Thoracic aorta (tissue), 2 donors: ENCODE measurements at regions not wholly inside any gene's neighbourhood (a gene's known extent, or its start where the extent isn't known, plus 50 kb on each side); places are given as distances from the start of the nearest gene placed in this dataset.
A peak's percentile ranks its signal among the peaks of the same experiment; 100 is the strongest.

Experiments used
- ATAC-seq: fragments of 150-250 bp; one replicate; pipeline ENCODE4 v1.8.0; 2017; ENCODE audit warnings: low read depth; ENCODE audit not compliant: insufficient number of reproducible peaks, low FRiP score
- DNase-seq: peaks from one replicate; pipeline ENCODE4 v3.0.0-alpha.2; 2020; ENCODE audit warnings: low spot score
- H3K27ac ChIP-seq, 2 donors: fragments of 200-600 bp; sonication (generic); 1 replicate in 1 of 2; 2 replicates in 1 of 2; pipeline ENCODE4 v1.5.1; 2016; ENCODE audit warnings: mild to moderate bottlenecking in 2 of 2, moderate library complexity in 2 of 2
- H3K27me3 ChIP-seq: fragments of 200-600 bp; sonication (generic); replicated peaks from 2 replicates; pipeline ENCODE4 v1.6.0; 2016; ENCODE audit warnings: mild to moderate bottlenecking; ENCODE audit not compliant: insufficient read depth
- H3K36me3 ChIP-seq: fragments of 200-600 bp; sonication (generic); one replicate; pipeline ENCODE4 v1.5.1; 2016
- H3K4me1 ChIP-seq, 2 donors: fragments of 200-600 bp; sonication (generic); 1 replicate in 1 of 2; 2 replicates in 1 of 2; pipeline versions ENCODE4 v1.5.1 to v1.6.0; 2016; ENCODE audit warnings: low read depth in 2 of 2, mild to moderate bottlenecking in 1 of 2; ENCODE audit not compliant: control insufficient read depth in 1 of 2
- H3K4me3 ChIP-seq: fragments of 200-600 bp; sonication (generic); 2 replicates; pipeline ENCODE4 v1.5.1; 2016; ENCODE audit warnings: mild to moderate bottlenecking
- H3K9me3 ChIP-seq: fragments of 200-600 bp; sonication (generic); 2 replicates; pipeline ENCODE4 v1.5.1; 2016
- TF ChIP-seq, protein P1 (sequence below): fragments of 200-600 bp; sonication (generic); IDR thresholded peaks from one replicate; pipeline ENCODE4 v1.5.1; 2019; ENCODE audit warnings: antibody characterized with exemption

DNA sequence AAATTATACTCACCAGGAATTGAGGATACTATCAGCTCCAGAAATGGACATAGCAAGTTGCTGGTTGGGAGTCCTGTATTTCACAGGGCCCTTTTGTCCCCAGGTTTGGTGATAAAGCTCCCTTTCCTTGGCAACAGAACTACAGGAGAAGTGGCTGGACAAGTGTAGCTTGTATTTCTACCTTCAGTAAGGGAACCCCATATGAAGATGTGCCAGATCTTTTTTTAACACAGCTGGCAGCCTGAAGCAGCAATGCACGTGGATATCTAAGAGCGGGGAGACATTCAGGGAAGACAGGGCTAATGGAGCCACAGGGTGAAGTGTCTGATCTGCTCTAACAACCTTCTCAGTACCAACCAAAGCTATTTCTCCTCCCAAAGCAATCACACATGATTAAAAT lies 373.9 kb upstream of the ID4 start:
- H3K36me3 ChIP-seq = no peaks in the 10 kb centered on the region
- H3K4me3 ChIP-seq = no peak overlapping the region
- TF ChIP-seq, protein P1, sequence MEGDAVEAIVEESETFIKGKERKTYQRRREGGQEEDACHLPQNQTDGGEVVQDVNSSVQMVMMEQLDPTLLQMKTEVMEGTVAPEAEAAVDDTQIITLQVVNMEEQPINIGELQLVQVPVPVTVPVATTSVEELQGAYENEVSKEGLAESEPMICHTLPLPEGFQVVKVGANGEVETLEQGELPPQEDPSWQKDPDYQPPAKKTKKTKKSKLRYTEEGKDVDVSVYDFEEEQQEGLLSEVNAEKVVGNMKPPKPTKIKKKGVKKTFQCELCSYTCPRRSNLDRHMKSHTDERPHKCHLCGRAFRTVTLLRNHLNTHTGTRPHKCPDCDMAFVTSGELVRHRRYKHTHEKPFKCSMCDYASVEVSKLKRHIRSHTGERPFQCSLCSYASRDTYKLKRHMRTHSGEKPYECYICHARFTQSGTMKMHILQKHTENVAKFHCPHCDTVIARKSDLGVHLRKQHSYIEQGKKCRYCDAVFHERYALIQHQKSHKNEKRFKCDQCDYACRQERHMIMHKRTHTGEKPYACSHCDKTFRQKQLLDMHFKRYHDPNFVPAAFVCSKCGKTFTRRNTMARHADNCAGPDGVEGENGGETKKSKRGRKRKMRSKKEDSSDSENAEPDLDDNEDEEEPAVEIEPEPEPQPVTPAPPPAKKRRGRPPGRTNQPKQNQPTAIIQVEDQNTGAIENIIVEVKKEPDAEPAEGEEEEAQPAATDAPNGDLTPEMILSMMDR = no peak
- no peak for DNase-seq
- H3K27me3 ChIP-seq = no peaks in the 10 kb centered on the region
- H3K27ac ChIP-seq = no peak overlapping the region
- ATAC-seq = no peak
- peaks cover 3 to 33% of the 10 kb centered on the region in 2 donors for H3K4me1 ChIP-seq
- H3K9me3 ChIP-seq = no peaks in the 10 kb centered on the region

DNA sequence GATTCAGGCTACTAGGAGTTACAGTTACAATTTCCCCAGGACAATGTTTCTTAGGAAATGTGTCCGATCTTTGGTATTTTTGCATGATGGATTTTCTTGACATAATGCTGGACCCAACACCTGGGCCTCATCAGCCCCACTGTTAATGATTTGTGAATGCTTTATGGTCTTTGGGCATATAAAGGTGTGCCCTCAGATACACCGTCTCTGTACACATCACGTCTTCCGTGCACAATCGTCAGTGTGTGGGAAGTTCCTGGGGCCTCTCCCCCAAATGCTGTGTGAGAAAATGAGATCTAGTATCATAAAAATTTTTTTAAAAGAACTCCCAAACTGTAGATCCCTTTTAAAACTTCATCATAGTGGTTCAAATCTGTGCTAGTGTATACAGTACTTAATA lies 373.2 kb upstream of the ID4 start:
- ATAC-seq = no peak

DNA sequence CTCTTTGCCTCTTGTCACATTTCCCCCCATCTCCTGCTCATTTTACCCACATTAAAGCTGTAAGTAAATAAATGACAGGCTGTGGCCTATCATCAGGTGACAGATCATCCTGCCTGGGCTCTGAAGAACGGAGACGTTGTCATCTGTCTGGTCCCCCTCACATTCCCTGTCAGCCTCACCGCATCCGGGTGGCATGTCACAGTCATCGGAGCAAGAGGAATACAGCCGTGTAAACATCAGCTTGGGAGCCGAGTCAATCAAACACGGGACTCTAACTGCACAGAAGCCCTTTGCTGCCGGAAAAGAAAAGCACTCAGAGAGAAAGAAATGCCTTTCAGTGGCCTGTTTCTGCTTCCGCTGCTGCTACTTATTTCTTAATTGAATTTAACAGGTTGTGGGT lies 371.9 kb upstream of the ID4 start:
- Histone ChIP-seq H3K36me3 (no peaks in the 10 kb centered on the region), H3K4me3 (no peak overlapping the region), H3K27ac (peak overlapping the region in 1 of 2 donors; percentile 46), H3K9me3 (no peaks in the 10 kb centered on the region), H3K4me1 (peaks cover 3 to 15% of the 10 kb centered on the region in 2 donors), H3K27me3 (no peaks in the 10 kb centered on the region)
- ATAC-seq = no peak
- DNase-seq = no peak
- TF ChIP-seq, protein P1 = no peak

More for the DNA sequence above, 373.2 kb upstream of the ID4 start:
- DNase-seq = no peak
- H3K36me3 ChIP-seq = no peaks in the 10 kb centered on the region
- peaks cover 3 to 29% of the 10 kb centered on the region in 2 donors for H3K4me1 ChIP-seq
- H3K27me3 ChIP-seq = no peaks in the 10 kb centered on the region
- no peak overlapping the region for H3K27ac ChIP-seq
- H3K4me3 ChIP-seq = no peak overlapping the region
- TF ChIP-seq, protein P1 = no peak
- no peaks in the 10 kb centered on the region for H3K9me3 ChIP-seq

DNA sequence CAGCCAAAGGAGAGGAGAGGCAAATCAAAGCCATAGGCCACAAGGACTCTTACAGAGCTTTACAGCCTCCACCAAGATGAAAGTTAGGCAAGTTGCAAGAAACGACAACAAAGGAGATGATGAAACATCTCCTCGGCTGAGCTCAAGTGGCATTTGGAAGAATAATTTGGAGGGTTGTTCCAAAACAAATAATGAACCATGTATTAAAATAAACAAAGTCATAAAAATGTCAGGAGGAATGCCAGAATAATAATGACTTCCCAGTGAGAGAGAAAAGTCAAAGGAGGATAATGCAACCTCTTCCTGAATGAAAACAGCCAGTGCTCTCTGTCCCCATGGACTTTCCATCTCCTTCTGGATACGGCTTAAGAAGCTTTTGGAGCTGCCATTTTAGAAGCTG lies 371.4 kb upstream of the ID4 start:
- Histone ChIP-seq H3K9me3 (no peaks in the 10 kb centered on the region), H3K36me3 (no peaks in the 10 kb centered on the region), H3K27me3 (no peaks in the 10 kb centered on the region), H3K4me3 (no peak overlapping the region), H3K27ac (peak overlapping the region in 1 of 2 donors; percentile 46), H3K4me1 (peaks cover 3 to 14% of the 10 kb centered on the region in 2 donors)
- no peak for ATAC-seq
- no peak for DNase-seq
- TF ChIP-seq, protein P1 = no peak

DNA sequence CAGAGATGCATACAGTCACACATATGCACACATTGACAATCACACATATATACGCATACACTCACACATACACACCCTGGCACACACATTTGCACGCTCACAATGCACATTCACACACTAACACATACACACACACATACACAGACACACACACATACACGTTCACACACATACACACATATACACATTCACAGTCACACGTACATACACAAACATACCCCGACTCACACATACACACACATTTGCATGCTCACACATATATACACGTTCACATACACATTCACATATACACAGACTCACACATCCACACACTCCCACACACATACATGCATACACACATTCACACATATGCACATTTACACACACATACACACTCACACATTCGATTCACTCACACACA lies 366.8 kb upstream of the ID4 start:
- ATAC-seq (no peak), DNase-seq (no peak)
- TF ChIP-seq, protein P1 = no peak
- Histone ChIP-seq H3K4me3 (no peak overlapping the region), H3K36me3 (no peaks in the 10 kb centered on the region), H3K9me3 (no peaks in the 10 kb centered on the region), H3K27me3 (no peaks in the 10 kb centered on the region), H3K4me1 (peaks cover 3 to 12% of the 10 kb centered on the region in 2 donors), H3K27ac (no peak overlapping the region)
